Fibroblast of skin of abdomen (primary cell): ENCODE measurements at regions not wholly inside any gene's neighbourhood (a gene's known extent, or its start where the extent isn't known, plus 50 kb on each side); places are given as distances from the start of the nearest gene placed in this dataset.
"Not testable (repeated sequence)": the region's sequence is repeated elsewhere in the genome, so short reads cannot be mapped to it uniquely, and the experiment has no call there.

Experiments used
- DNase-seq: peaks from one replicate; pipeline ENCODE4 v3.0.0-alpha.2; 2013

GRCh38 chr14:45819107-45819506 lies 566.1 kb upstream of the MIS18BP1 start:
- no peak for DNase-seq

DNA sequence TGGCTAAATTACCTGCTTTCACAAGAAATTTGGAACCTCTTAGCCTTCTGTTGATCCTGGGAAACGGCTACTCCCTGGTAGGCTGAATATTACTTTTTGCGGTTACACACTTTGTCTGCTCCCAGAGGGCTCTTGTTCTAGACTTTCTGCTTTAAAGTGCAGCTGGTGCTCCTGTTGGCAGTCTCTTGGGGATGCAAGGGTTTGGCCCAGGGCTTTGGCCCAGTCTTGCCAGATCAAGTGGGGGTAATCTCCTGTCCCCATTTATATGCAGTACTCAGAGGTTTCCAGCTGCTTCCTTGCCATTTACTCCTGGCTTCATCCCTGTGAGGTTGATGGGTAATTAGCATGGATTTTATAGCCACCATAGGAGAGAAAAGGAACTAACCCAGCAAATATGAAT lies 558.2 kb upstream of the MIS18BP1 start:
- no peak for DNase-seq

GRCh38 chr14:45810152-45810872 lies 557.3 kb upstream of the MIS18BP1 start:
- DNase-seq: no peak

GRCh38 chr14:45807178-45807899 lies 554.3 kb upstream of the MIS18BP1 start:
- DNase-seq: no peak

GRCh38 chr14:45799511-45799910 lies 546.5 kb upstream of the MIS18BP1 start:
- no peak for DNase-seq

- DNase-seq: no peak
Observed at GRCh38 chr14:45798659-45799058, 545.7 kb upstream of the MIS18BP1 start.

GRCh38 chr14:45796006-45796405 lies 543.0 kb upstream of the MIS18BP1 start:
- not testable (repeated sequence) for DNase-seq

DNA sequence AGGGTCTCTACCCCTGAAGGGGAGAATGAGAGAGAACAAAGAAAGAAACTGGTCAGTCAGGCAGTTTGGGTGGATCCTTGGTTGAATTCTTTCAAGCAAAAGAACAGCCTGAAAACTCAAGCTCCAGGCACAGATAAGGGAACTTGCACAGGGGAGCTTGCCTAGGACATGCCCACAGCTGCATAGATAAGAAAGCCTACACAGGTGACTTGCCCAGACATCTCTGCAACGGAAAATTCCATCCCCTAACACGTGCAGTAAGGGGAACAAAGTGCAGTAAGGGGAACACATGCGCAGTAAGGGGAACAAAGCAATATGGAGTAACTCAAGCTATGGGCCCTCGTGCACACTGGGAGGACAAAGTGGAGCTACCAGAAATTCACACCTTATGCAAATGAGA lies 540.1 kb upstream of the MIS18BP1 start:
- no peak for DNase-seq

DNA sequence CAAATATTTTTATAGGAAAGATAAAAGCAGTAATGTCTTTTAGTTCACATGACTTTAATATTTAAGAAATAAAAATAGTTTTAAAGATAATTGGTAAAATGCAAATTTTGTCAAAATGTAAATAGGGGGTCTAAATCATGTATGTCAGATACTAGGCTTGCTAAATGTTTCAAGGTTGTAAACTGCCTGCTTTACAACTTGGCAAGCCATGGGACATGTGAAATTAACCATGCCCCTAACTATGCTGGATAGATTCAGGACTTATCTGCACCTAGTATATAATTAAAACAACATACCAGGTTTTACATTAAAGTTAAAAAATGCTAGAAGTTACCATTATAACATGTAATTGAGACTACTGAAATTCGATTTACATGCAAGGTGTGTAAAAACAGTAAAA lies 537.3 kb upstream of the MIS18BP1 start:
- no peak for DNase-seq

DNA sequence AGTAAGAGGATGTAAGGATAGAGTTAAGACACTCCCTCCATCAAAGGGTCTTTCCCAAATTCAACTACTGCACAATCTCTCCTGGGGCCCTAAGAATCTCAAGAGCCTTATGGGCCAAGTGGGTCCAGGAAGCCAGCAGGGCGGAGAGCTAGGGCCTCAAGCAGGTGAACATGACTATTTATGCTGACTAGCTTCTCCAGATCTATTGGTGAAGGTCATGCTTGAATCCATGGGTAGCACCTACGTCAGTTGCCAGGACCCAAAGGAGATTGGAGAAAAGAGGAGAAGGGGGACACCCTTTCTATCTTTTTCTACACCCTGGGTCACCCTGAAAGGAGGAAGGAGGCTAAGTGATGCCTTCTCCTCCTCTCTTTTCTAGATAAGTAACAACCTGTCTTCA lies 534.2 kb upstream of the MIS18BP1 start:
- DNase-seq: no peak

DNA sequence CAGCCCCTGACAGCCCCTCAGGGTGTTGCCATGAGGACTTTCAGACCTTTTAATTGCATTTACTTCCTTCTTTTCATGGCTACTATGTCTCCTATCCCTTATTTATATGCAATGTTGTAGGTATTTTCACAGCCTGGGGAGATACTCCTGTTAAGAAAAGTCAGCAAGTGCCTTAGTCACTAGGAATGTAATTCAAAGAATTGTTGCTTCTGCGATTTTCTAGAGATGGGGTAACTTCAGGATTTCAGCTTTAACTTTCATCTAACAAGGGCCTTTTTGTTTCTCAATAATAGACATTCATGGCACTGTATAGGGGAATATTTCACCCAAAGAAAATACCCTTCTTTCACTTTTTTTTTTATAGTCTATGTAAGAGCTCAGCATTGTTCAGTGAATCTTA lies 533.3 kb upstream of the MIS18BP1 start:
- DNase-seq: no peak

DNA sequence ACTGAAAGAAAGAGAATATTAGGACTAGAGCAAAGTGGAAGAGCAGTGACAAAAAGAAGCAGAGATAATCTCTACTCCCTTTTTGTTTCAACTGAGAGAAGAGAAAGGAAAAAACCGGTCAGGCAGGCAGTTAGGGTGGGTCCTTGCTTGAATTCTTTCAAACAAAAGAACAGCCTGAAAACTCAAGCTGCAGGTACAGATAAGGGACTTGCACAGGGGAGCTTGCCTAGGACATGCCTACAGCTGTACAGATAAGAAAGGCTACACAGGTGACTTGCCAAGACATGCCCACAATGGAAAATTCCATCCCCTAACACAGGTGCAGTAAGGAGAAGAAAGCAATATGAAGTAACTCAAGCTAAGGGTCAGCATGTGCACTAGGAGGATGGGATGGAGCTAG lies 532.2 kb upstream of the MIS18BP1 start:
- DNase-seq: no peak

DNA sequence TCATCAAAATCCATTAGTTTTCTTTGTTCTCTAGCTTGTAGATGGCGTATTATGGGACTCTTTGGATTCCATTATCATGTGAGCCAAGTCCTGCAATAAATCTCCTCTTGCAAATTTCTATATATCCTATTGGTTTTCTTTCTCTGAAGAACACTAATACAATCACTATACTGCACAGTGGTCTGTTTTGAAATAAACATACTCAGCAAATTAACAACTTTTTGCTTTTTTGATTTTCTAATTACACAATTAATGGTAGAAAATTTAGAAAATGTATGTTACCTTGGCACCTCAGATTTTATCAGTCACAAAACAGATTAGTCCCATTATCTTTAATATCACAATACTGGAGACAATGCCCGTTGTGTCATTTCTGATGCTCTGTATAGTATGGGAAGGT lies 513.2 kb upstream of the MIS18BP1 start:
- DNase-seq: no peak

DNA sequence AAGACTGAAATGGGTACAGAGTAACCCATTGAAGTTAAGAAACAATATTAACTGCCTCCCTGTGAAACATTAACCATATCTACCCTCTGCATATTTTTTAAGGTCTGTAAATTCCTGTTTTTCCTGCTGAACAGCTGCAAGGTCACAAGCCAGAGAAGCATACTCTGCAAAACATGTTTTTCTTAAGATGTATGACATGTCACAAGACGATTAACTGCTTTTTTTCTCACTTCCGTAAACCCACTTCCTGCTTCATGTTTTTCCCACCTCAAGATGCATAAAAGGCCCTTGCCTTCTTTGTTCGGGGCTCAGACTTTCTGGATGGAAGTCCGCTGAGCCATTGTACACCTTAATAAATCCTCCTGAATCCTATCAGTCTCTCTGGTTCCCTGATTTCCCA lies 504.7 kb upstream of the MIS18BP1 start:
- DNase-seq: no peak

- not testable (repeated sequence) for DNase-seq
Observed at GRCh38 chr14:45756412-45756811, 503.4 kb upstream of the MIS18BP1 start.

- no peak for DNase-seq
Observed at GRCh38 chr14:45743884-45744283, 490.9 kb upstream of the MIS18BP1 start.

GRCh38 chr14:45742187-45742586 lies 489.2 kb upstream of the MIS18BP1 start:
- DNase-seq: no peak

GRCh38 chr14:45728434-45729225 lies 475.6 kb upstream of the MIS18BP1 start:
- DNase-seq: no peak

- no peak for DNase-seq
Observed at GRCh38 chr14:45727133-45727532, 474.1 kb upstream of the MIS18BP1 start.

- no peak for DNase-seq
Observed at GRCh38 chr14:45721472-45721871, 468.5 kb upstream of the MIS18BP1 start.

DNA sequence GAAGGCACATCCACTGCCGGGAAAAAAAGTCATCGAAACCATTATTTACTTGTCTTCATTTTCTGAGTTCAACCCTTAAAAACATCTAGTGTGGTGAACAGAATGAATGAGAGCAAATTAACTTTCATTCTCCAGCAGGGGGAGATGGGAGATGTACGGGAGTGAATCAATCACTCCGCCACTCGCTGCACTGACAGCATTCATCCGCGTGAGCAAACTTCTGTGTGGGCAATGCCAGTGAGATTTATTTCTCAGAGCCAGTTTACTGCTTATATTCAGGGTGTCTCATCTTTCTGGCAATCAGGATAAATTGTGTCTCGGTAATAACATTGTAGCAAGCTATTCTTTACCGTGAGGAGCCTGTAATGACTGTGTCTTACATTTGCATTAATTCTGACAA lies 463.6 kb upstream of the MIS18BP1 start:
- peak; percentile 1 for DNase-seq

- no peak for DNase-seq
Observed at GRCh38 chr14:45715946-45716345, 462.9 kb upstream of the MIS18BP1 start.

GRCh38 chr14:45709541-45709940 lies 456.5 kb upstream of the MIS18BP1 start:
- no peak for DNase-seq
